HG03442 (cell line): ENCODE measurements at regions not wholly inside any gene's neighbourhood (a gene's known extent, or its start where the extent isn't known, plus 50 kb on each side); places are given as distances from the start of the nearest gene placed in this dataset.

ENCODE experiments used
- ATAC-seq: cut with Tn5 transposase; IDR thresholded peaks from one replicate; pipeline ENCODE4 v1.9.1; 2021; ENCODE audit warnings: mild to moderate bottlenecking, moderate library complexity; ENCODE audit not compliant: unreplicated experiment

- ATAC-seq = no peak
These were observed 54.3 kb upstream of the WSB1 start for GRCh38 chr17:27239584-27239983.

DNA sequence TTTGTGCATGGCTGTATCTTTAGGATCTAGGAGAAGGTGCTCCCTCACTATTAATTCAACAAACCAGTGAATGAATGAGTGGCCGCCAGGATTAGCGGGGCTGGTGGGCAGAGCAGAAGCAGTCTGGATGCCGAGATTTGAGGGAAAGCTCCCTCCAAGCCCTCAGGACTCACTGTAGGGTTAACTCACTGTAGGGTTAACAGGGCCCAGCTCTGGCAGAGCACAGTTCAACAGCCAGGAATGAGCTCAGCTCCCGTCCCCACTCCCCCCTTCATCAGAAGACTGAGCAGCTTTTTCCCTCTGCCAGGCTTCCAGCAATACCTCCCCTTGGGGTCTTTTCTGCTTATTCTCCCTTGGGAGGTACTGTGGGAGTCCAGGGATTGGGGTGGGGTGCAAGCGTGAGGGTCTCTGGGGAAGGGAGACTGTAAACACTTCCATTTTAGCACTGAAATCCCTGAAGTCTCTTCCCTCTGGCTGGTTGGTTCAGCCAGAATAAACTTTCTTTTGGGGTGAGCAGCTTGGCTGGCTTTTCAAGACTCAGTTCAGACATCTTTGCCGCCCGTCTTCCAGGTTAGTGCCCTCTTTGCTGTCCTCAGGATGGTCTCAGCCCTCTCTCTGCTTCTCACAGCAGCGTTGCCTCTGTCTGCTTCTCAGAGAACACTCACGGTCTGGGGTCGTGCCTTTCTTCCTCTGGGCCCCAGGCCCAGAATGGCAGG, 53.7 kb upstream of the WSB1 start:
- ATAC-seq = no peak

DNA sequence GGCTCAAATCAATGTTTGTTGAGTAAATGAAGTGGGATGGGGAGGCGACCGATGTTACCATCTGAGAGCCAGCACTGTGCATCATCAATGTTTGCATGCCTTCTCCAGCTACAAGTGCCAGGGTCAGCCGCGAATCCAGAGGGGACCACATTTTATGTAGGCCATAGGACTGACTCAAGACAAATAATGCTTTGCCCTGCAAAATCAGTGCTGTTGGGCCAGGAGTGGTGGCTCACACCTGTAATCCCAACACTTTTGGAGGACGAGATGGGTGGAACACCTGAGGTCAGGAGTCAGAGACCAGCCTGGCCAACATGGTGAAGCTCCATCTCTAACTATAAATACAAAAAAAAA, 53.1 kb upstream of the WSB1 start:
- ATAC-seq = no peak

- peak; percentile 48 for ATAC-seq
These were observed 52.5 kb upstream of the WSB1 start for GRCh38 chr17:27241346-27241946.

- no peak for ATAC-seq
These were observed 51.0 kb upstream of the WSB1 start for GRCh38 chr17:27242951-27243350.

DNA sequence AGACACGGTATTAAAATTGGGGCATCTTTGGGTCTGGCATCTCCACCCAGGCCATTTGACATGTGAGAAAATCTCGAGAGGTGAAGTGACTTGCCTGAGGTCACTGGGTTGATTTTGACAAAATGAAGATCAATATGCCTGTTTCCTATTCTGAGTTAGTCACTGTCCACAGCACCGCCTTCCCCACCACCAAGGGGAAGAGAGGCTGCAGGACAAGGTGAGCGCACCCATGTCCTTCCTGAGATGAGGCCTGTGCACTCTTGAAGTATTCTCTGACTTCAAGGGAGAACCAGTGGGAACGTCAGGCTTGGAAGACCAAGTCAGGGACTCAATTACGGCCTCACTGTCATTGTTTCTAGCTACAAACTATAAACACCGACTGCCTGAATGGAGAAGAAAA, 49.9 kb upstream of the WSB1 start:
- ATAC-seq = no peak
